Body of pancreas (tissue), 4 donors: ENCODE measurements at regions not wholly inside any gene's neighbourhood (a gene's known extent, or its start where the extent isn't known, plus 50 kb on each side); places are given as distances from the start of the nearest gene placed in this dataset.

Experiments used
- ATAC-seq: fragments of 150-250 bp; one replicate; pipeline ENCODE4 v1.9.1; 2016
- DNase-seq, 4 donors: peaks; one replicate each; pipeline ENCODE4 v3.0.0-alpha.2; 2019
- H3K27ac ChIP-seq, 4 donors: fragments of 200-600 bp; sonication (generic); 1 replicate in 3 of 4; 2 replicates in 1 of 4; pipeline versions ENCODE4 v1.5.1 to v1.6.1; 2016 to 2019; ENCODE audit warnings: mild to moderate bottlenecking in 1 of 4, mixed read lengths in 1 of 4, moderate library complexity in 1 of 4
- H3K27me3 ChIP-seq, 2 donors: fragments of 200-600 bp; sonication (generic); one replicate each; pipeline ENCODE4 v1.6.0; 2016; ENCODE audit warnings: mild to moderate bottlenecking in 1 of 2
- H3K36me3 ChIP-seq, 2 donors: fragments of 200-600 bp; sonication (generic); replicated peaks in 1 of 2; 2 replicates each; pipeline ENCODE4 v1.5.1; 2016; ENCODE audit warnings: low read depth in 2 of 2; ENCODE audit not compliant: insufficient read depth in 1 of 2
- H3K4me1 ChIP-seq: fragments of 200-600 bp; sonication (generic); one replicate; pipeline ENCODE4 v1.6.0; 2016
- H3K4me3 ChIP-seq, 2 donors: fragments of 200-600 bp; sonication (generic); 1 replicate in 1 of 2; 2 replicates in 1 of 2; pipeline ENCODE4 v1.5.1; 2016 to 2019
- H3K9me3 ChIP-seq, 3 donors: fragments of 200-600 bp; sonication (generic); 1 replicate in 2 of 3; 2 replicates in 1 of 3; pipeline ENCODE4 v1.5.1; 2016
- POLR2A ChIP-seq, 3 donors: fragments of 450-650 bp; IDR thresholded peaks; one replicate each; pipeline ENCODE4 v1.6.1; 2016; ENCODE audit warnings: antibody characterized with exemption in 3 of 3, mild to moderate bottlenecking in 2 of 3
- WGBS, 2 donors: methylation state at CpG; one replicate each; pipeline ENCODE4 v1.1.5; 2017; 5-methylcytosine and 5-hydroxymethylcytosine counted together
- intact Hi-C: fragments of 100-400 bp; cut with DNase I; formaldehyde crosslinking; loops from one replicate; pipeline ENCODE4 v1.15.1; 2023
- TF ChIP-seq, protein P1 (sequence below), 7 experiments: fragments of 450-650 bp in 4 of 7; fragments of 200-600 bp in 3 of 7; sonication (generic) in 3 of 7; IDR thresholded peaks; one replicate each; pipeline ENCODE4 v1.5.1; 2016 to 2019; ENCODE audit warnings: antibody characterized with exemption in 7 of 7

DNA sequence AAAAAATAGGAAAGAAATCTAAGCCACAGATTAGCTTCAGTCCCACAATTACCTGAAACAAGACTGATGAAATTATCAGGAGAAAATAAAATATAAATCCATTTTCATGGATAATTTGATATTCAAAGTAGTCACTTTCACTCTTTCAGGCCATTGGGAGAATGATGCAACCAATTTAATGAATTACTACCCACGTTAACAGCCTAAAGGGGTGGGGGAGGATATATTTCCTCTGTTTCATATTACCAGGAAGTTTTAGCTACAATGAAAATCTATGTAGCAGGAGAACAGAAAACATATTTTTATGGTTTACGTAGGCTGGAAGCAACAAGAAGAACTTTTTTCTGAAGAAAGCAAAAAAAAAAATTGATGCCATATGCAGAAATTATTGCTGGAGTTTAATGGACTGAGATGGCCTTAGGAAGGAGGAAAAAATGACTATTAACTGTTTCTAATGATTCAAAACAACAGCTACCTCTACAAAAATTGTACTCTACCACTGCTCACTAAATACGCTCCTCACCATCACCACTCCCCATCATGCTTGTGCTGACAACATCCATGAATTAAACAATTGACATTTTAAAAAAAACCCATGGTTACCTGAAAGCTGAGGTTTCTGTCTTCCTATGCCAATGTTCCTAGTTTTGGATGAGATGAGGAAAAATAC lies 100.9 kb downstream of the CXXC4 start:
- H3K27me3 ChIP-seq: no peaks in the 10 kb centered on the region
- TF ChIP-seq, protein P1, sequence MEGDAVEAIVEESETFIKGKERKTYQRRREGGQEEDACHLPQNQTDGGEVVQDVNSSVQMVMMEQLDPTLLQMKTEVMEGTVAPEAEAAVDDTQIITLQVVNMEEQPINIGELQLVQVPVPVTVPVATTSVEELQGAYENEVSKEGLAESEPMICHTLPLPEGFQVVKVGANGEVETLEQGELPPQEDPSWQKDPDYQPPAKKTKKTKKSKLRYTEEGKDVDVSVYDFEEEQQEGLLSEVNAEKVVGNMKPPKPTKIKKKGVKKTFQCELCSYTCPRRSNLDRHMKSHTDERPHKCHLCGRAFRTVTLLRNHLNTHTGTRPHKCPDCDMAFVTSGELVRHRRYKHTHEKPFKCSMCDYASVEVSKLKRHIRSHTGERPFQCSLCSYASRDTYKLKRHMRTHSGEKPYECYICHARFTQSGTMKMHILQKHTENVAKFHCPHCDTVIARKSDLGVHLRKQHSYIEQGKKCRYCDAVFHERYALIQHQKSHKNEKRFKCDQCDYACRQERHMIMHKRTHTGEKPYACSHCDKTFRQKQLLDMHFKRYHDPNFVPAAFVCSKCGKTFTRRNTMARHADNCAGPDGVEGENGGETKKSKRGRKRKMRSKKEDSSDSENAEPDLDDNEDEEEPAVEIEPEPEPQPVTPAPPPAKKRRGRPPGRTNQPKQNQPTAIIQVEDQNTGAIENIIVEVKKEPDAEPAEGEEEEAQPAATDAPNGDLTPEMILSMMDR (IDR thresholded peaks at IDR 0.05): no peak
- TF ChIP-seq POLR2A (IDR thresholded peaks at IDR 0.05): no peak
- DNase-seq (no peak), ATAC-seq (no peak)
- no peaks in the 10 kb centered on the region for H3K4me1 ChIP-seq
- no peaks in the 10 kb centered on the region for H3K36me3 ChIP-seq
- no peaks in the 10 kb centered on the region for H3K9me3 ChIP-seq
- H3K27ac ChIP-seq: no peak overlapping the region
- intact Hi-C loops: no loop called here
- no peak overlapping the region for H3K4me3 ChIP-seq
- WGBS, 2 donors: 63 to 75% methylated on average over 3 of the region's 3 CpGs

DNA sequence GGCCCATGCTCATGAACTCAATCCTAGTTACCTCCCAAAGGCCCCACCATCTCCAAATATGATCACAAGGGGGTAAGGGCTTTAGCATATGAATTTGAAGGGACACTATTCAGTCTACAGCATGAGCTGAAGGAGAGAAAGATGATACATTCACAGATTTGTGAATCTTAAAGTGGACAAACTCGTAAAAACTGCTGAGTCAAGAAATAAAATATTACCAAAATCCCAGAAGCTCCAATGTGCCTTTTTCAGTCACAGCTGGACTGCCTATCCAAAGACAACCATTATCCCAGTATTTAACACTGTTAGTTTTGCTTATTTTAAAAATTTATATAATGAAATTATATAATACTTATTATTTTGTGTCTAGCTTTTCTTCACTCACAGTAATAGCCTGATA lies 109.0 kb downstream of the CXXC4 start:
- no peaks in the 10 kb centered on the region for H3K4me1 ChIP-seq
- ATAC-seq (no peak), DNase-seq (no peak)
- intact Hi-C loops: no loop called here
- H3K27me3 ChIP-seq: no peaks in the 10 kb centered on the region
- no peaks in the 10 kb centered on the region for H3K36me3 ChIP-seq
- H3K9me3 ChIP-seq: no peaks in the 10 kb centered on the region
- TF ChIP-seq, protein P1 (IDR thresholded peaks at IDR 0.05): no peak
- TF ChIP-seq POLR2A (IDR thresholded peaks at IDR 0.05): no peak
- no peak overlapping the region for H3K4me3 ChIP-seq
- no peak overlapping the region for H3K27ac ChIP-seq
- 56 to 59% methylated on average over 1 of the region's 1 CpG for WGBS, 2 donors

DNA sequence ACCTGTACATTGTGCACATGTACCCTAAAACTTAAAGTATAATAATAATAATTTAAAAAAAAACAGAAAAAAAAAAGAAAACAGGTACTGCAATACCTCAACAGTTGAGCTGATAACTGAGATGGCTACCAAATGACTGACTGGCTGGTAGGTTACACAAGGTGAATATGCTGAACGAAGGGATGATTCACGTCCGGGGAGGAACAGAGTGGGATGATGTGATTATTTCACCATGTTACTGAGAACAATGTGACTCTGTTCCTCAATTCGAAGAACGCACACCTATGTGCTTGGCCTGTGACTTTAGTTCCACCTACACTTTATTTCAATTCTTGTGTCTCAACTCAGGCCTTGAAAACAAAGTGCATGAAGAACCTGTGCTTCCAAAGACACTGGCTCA lies 111.7 kb downstream of the CXXC4 start:
- Histone ChIP-seq H3K4me3 (no peak overlapping the region), H3K36me3 (no peaks in the 10 kb centered on the region), H3K27me3 (no peaks in the 10 kb centered on the region), H3K27ac (no peak overlapping the region), H3K4me1 (no peaks in the 10 kb centered on the region), H3K9me3 (no peaks in the 10 kb centered on the region)
- 87 to 89% methylated on average over 5 of the region's 5 CpGs for WGBS, 2 donors
- intact Hi-C loops: no loop called here
- TF ChIP-seq, protein P1 (IDR thresholded peaks at IDR 0.05): no peak
- TF ChIP-seq POLR2A (IDR thresholded peaks at IDR 0.05): no peak
- DNase-seq (no peak), ATAC-seq (no peak)

DNA sequence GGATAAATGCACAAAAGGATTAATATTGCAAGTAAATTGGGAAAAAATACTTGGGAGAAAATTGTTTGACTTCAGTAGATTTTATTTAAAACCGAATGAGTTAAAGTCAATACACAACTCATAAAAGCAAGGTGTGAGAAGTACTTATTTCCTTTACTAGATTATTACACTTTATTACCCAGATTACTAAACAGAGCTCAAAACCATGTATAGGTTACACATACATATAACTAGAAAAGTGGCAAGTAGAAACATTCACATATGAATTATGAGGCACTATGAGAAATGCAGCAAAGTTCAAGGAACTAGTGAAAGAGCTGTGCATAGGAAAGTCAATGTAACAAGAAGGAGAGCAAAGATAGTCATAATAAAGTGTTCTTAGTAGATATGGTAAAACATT lies 113.0 kb downstream of the CXXC4 start:
- H3K9me3 ChIP-seq: no peaks in the 10 kb centered on the region
- no peak for TF ChIP-seq POLR2A (IDR thresholded peaks at IDR 0.05)
- TF ChIP-seq, protein P1 (IDR thresholded peaks at IDR 0.05): no peak
- no peak overlapping the region for H3K4me3 ChIP-seq
- no peaks in the 10 kb centered on the region for H3K4me1 ChIP-seq
- WGBS, 2 donors: 73 to 74% methylated on average over 1 of the region's 1 CpG
- no peaks in the 10 kb centered on the region for H3K27me3 ChIP-seq
- no peak overlapping the region for H3K27ac ChIP-seq
- intact Hi-C loops: no loop called here
- DNase-seq (no peak), ATAC-seq (no peak)
- no peaks in the 10 kb centered on the region for H3K36me3 ChIP-seq

DNA sequence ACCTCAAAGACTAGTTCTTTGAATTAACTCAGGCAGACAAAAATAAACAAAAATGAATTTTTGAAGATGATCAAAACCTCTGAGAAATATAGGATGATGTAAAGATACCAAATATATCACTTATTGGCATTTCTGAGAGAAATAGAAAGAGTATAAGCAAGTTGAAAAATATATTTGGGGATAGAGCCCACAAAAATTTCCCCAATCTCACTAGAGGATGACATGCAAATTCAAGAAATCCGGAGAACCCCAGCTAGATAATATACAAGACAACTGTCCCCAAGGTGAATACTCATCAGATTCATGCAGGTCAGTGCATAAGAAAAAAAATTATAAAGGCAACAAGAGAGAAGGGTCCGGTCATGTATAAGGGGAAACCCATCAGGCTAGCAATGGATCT lies 129.1 kb downstream of the CXXC4 start:
- no peak for TF ChIP-seq POLR2A (IDR thresholded peaks at IDR 0.05)
- TF ChIP-seq, protein P1 (IDR thresholded peaks at IDR 0.05): no peak
- H3K27ac ChIP-seq: no peak overlapping the region
- H3K4me1 ChIP-seq: no peaks in the 10 kb centered on the region
- 85 to 92% methylated on average over 2 of the region's 2 CpGs for WGBS, 2 donors
- no peak overlapping the region for H3K4me3 ChIP-seq
- no peaks in the 10 kb centered on the region for H3K9me3 ChIP-seq
- H3K27me3 ChIP-seq: no peaks in the 10 kb centered on the region
- intact Hi-C loops: no loop called here
- ATAC-seq: no peak
- DNase-seq: no peak
- H3K36me3 ChIP-seq: no peaks in the 10 kb centered on the region
